ENCODE measurements at regions not wholly inside any gene's neighbourhood (a gene's known extent, or its start where the extent isn't known, plus 50 kb on each side); places are given as distances from the start of the nearest gene placed in this dataset.

GRCh38 chr2:198307093-198307492 is 502.7 kb downstream of the PLCL1 start:
- Histone ChIP-seq H3K27ac (no peak overlapping the region), H3K4me3 (no peak overlapping the region)
- TF ChIP-seq, protein P1, sequence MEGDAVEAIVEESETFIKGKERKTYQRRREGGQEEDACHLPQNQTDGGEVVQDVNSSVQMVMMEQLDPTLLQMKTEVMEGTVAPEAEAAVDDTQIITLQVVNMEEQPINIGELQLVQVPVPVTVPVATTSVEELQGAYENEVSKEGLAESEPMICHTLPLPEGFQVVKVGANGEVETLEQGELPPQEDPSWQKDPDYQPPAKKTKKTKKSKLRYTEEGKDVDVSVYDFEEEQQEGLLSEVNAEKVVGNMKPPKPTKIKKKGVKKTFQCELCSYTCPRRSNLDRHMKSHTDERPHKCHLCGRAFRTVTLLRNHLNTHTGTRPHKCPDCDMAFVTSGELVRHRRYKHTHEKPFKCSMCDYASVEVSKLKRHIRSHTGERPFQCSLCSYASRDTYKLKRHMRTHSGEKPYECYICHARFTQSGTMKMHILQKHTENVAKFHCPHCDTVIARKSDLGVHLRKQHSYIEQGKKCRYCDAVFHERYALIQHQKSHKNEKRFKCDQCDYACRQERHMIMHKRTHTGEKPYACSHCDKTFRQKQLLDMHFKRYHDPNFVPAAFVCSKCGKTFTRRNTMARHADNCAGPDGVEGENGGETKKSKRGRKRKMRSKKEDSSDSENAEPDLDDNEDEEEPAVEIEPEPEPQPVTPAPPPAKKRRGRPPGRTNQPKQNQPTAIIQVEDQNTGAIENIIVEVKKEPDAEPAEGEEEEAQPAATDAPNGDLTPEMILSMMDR (IDR thresholded peaks at IDR 0.05), result no peak
- no peak for DNase-seq (ENCODE audit: low spot score)

DNA sequence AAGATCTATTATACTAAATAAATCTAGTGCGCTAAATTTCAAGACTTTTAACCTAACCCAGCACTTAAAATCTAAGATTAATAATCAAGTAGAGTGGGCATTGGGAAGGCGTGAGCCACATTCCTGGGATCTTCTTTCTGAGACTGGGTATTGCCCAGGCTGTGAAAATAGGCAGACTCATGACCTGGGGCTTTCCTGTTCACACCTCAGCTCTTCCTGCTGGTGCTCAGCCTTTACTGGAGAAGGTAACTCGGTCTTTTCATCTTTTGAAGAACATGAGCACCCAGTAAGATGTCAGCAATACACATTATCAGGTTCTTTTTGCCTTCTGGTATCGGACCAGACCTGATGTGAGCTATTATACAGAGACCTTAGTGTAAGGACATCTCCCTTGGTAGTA is 500.5 kb downstream of the PLCL1 start:
- no peak for DNase-seq (ENCODE audit: low spot score)
- TF ChIP-seq, protein P1 (IDR thresholded peaks at IDR 0.05), result no peak
- Histone ChIP-seq H3K4me3 (no peak overlapping the region), H3K27ac (no peak overlapping the region)

- no peak for DNase-seq (ENCODE audit: low spot score)
- Histone ChIP-seq H3K4me3 (no peak overlapping the region), H3K27ac (no peak overlapping the region)
- TF ChIP-seq, protein P1 (IDR thresholded peaks at IDR 0.05), result no peak
Measured at GRCh38 chr2:198297350-198297749, 493.0 kb downstream of the PLCL1 start.

DNA sequence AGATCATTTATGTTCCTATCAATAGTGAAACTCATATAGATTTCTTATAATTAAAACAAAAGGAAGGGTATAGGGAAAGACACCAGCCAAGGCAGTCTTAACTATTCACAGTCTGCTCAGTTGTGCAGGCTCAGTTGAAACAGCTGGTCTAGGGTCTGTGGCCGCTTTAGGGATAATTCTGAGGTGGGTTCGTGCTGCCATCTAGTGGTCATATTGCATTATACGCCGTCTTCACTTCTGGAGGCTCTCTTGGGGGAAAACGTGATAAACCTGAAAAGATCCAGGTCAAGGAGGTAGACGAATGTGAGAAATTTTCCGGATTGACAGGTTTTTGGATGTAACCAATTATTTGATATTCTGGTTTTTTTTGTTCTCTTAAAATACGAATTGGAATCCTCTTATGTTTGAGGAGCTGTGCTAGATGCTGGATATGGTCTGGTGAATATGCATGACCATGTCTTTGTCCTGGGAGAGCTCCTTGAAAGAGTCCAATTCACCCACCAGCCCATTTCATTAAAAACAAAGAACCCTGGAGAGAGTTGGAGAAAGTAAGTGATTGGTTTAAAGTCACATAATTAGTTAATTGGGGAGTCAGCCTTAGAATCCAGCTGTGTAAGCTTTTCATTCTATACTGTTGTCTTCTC is 492.4 kb downstream of the PLCL1 start:
- no peak for DNase-seq (ENCODE audit: low spot score)
- Histone ChIP-seq H3K4me3 (no peak overlapping the region), H3K27ac (no peak overlapping the region)
- TF ChIP-seq, protein P1 (IDR thresholded peaks at IDR 0.05), result peak; percentile 83

- DNase-seq (ENCODE audit: low spot score), result no peak
- Histone ChIP-seq H3K4me3 (no peak overlapping the region), H3K27ac (no peak overlapping the region)
- TF ChIP-seq, protein P1 (IDR thresholded peaks at IDR 0.05), result no peak
Measured at GRCh38 chr2:198293281-198293680, 488.9 kb downstream of the PLCL1 start.

DNA sequence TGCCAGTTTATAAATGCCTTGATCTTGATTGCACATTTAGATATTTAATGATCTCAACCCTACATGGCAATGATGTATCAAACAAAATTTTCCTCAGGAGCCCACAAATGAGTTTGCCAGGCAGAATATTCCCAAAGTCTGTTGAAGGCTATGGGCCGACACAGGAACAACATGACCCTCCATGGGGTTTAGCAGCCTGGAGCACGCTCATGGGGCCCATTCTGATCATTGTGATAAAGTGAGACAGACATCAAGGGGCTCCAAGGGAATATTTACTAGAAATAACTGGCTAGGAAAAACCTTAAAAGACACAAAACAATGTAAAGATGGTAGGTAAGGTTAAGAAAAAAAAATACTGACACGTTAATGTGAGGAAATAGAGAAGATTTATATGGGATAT is 485.4 kb downstream of the PLCL1 start:
- Histone ChIP-seq H3K4me3 (no peak overlapping the region), H3K27ac (no peak overlapping the region)
- no peak for DNase-seq (ENCODE audit: low spot score)
- TF ChIP-seq, protein P1 (IDR thresholded peaks at IDR 0.05), result no peak

DNA sequence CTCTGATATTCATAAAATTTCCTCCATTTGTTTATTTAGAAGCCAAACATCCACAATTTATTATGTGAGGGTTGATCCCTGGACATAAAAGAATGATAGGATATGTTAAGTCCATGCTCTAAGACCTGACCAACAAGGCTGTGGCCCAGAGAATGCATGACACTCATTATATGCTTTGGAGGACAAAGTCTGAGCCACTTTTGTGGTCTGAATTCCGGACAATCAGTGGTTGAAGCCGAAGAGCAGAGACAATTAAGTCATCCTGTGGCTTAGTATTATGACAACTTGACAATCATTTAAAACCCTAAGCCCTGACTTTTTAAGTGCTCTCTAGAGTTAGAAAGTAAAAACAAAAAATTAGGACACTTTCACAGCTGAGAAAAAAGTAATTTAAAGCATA is 483.3 kb downstream of the PLCL1 start:
- TF ChIP-seq, protein P1 (IDR thresholded peaks at IDR 0.05), result no peak
- H3K27ac ChIP-seq, result no peak overlapping the region
- no peak overlapping the region for H3K4me3 ChIP-seq
- no peak for DNase-seq (ENCODE audit: low spot score)
